H9 (cell line): ENCODE measurements at regions not wholly inside any gene's neighbourhood (a gene's known extent, or its start where the extent isn't known, plus 50 kb on each side); places are given as distances from the start of the nearest gene placed in this dataset.

Source experiments
- DNase-seq: peaks from one replicate; pipeline ENCODE4 v3.0.0-alpha.2; 2017
- H2AFZ ChIP-seq: one replicate; pipeline ENCODE4 v1.6.1; 2013; ENCODE audit warnings: mild to moderate bottlenecking, low read length, control low read depth, moderate library complexity
- H2AK5ac ChIP-seq: 2 replicates; pipeline ENCODE4 v1.6.1; 2013; ENCODE audit warnings: low read length, control low read depth, mixed read lengths; ENCODE audit not compliant: insufficient read length
- H2BK120ac ChIP-seq: one replicate; pipeline ENCODE4 v1.6.1; 2013; ENCODE audit warnings: low read depth, mild to moderate bottlenecking, low read length, control low read depth, inconsistent platforms; ENCODE audit not compliant: poor library complexity, severe bottlenecking
- H2BK12ac ChIP-seq: 2 replicates; pipeline ENCODE4 v1.6.1; 2013; ENCODE audit warnings: low read length, control low read depth, mixed read lengths, low read depth; ENCODE audit not compliant: insufficient read length
- H2BK15ac ChIP-seq: 2 replicates; pipeline ENCODE4 v1.6.1; 2013; ENCODE audit warnings: low read depth, low read length, control low read depth
- H2BK20ac ChIP-seq: one replicate; pipeline ENCODE4 v1.6.1; 2013; ENCODE audit warnings: low read depth, mild to moderate bottlenecking, low read length, control low read depth, inconsistent platforms; ENCODE audit not compliant: poor library complexity, severe bottlenecking
- H2BK5ac ChIP-seq: 2 replicates; pipeline ENCODE4 v1.6.1; 2013; ENCODE audit warnings: low read length, control low read depth, mixed read lengths; ENCODE audit not compliant: insufficient read length
- H3K14ac ChIP-seq: 2 replicates; pipeline ENCODE4 v1.6.1; 2013; ENCODE audit warnings: low read length, control low read depth; ENCODE audit not compliant: insufficient read depth
- H3K18ac ChIP-seq: 2 replicates; pipeline ENCODE4 v1.6.1; 2013; ENCODE audit warnings: low read depth, mild to moderate bottlenecking, mixed read lengths, low read length, control low read depth; ENCODE audit not compliant: insufficient read length
- H3K23ac ChIP-seq: 2 replicates; pipeline ENCODE4 v1.6.1; 2013; ENCODE audit warnings: low read length, control low read depth, mixed read lengths, low read depth; ENCODE audit not compliant: insufficient read length
- H3K23me2 ChIP-seq: 2 replicates; pipeline ENCODE4 v1.6.1; 2013; ENCODE audit warnings: low read depth, mild to moderate bottlenecking, mixed read lengths, low read length, control low read depth; ENCODE audit not compliant: insufficient read length, poor library complexity, severe bottlenecking
- H3K27ac ChIP-seq: 2 replicates; pipeline ENCODE4 v1.5.1; 2013; ENCODE audit warnings: low read length, control low read depth, mixed read lengths, low read depth; ENCODE audit not compliant: insufficient read length
- H3K27me3 ChIP-seq: 2 replicates; pipeline ENCODE4 v1.6.1; 2013; ENCODE audit warnings: low read length, control low read depth, inconsistent platforms; ENCODE audit not compliant: insufficient read depth
- H3K4ac ChIP-seq: 2 replicates; pipeline ENCODE4 v1.6.1; 2013; ENCODE audit warnings: low read depth, mild to moderate bottlenecking, control low read depth, inconsistent platforms, low read length, moderate library complexity
- H3K4me1 ChIP-seq: 2 replicates; pipeline ENCODE4 v1.6.1; 2013; ENCODE audit warnings: low read length, control low read depth, inconsistent platforms; ENCODE audit not compliant: insufficient read depth
- H3K4me2 ChIP-seq: 2 replicates; pipeline ENCODE4 v1.6.1; 2013; ENCODE audit warnings: low read length, control low read depth, mixed read lengths; ENCODE audit not compliant: insufficient read length, insufficient read depth
- H3K56ac ChIP-seq: 2 replicates; pipeline ENCODE4 v1.6.1; 2013; ENCODE audit warnings: low read depth, mild to moderate bottlenecking, mixed read lengths, low read length, control low read depth; ENCODE audit not compliant: insufficient read length
- H3K79me1 ChIP-seq: 2 replicates; pipeline ENCODE4 v1.6.1; 2013; ENCODE audit warnings: low read depth, mild to moderate bottlenecking, moderate library complexity, low read length, control low read depth, inconsistent platforms; ENCODE audit not compliant: insufficient read depth, poor library complexity, severe bottlenecking
- H3K79me2 ChIP-seq: 2 replicates; pipeline ENCODE4 v1.6.1; 2013; ENCODE audit warnings: low read length, control low read depth, inconsistent platforms; ENCODE audit not compliant: insufficient read depth
- H3K9ac ChIP-seq: 2 replicates; pipeline ENCODE4 v1.6.1; 2013; ENCODE audit warnings: low read length, control low read depth, mixed read lengths; ENCODE audit not compliant: insufficient read length; ENCODE audit errors: extremely low read depth
- H3K9me3 ChIP-seq: one replicate; pipeline ENCODE4 v1.6.1; 2013; ENCODE audit warnings: low read depth, low read length, inconsistent platforms; ENCODE audit not compliant: control insufficient read depth
- H3T11ph ChIP-seq: one replicate; pipeline ENCODE4 v1.6.1; 2013; ENCODE audit warnings: mild to moderate bottlenecking, low read length, control low read depth, inconsistent platforms
- H4K20me1 ChIP-seq: one replicate; pipeline ENCODE4 v1.6.1; 2013; ENCODE audit not compliant: control insufficient read depth, insufficient read length, insufficient read depth
- H4K5ac ChIP-seq: 2 replicates; pipeline ENCODE4 v1.6.1; 2013; ENCODE audit warnings: low read depth, mild to moderate bottlenecking, mixed read lengths, low read length, control low read depth; ENCODE audit not compliant: insufficient read length
- H4K8ac ChIP-seq: replicated peaks from 2 replicates; pipeline ENCODE4 v1.6.1; 2013; ENCODE audit warnings: low read length, control low read depth, mixed read lengths, low read depth; ENCODE audit not compliant: insufficient read length
- H4K91ac ChIP-seq: 2 replicates; pipeline ENCODE4 v1.6.1; 2013; ENCODE audit warnings: low read depth, mild to moderate bottlenecking, moderate library complexity, mixed read lengths, low read length, control low read depth; ENCODE audit not compliant: insufficient read length
- H3K27ac Mint-ChIP-seq, 3 experiments: 2 replicates in 2 of 3; 3 replicates in 1 of 3; pipeline ENCODE4 v1.8.0; 2020 to 2021; ENCODE audit warnings: mixed read lengths in 3 of 3, mild to moderate bottlenecking in 1 of 3, moderate library complexity in 1 of 3
- H3K27me3 Mint-ChIP-seq: 2 replicates; pipeline ENCODE4 v1.8.0; 2021; ENCODE audit warnings: low read depth, mild to moderate bottlenecking, moderate library complexity, mixed read lengths
- H3K36me3 Mint-ChIP-seq, 3 experiments: 2 replicates in 2 of 3; 3 replicates in 1 of 3; pipeline ENCODE4 v1.8.0; 2020 to 2021; ENCODE audit warnings: low read depth in 3 of 3, mixed read lengths in 3 of 3; ENCODE audit not compliant: insufficient read depth in 1 of 3
- H3K4me1 Mint-ChIP-seq, 2 experiments: 2 replicates each; pipeline ENCODE4 v1.8.0; 2020; ENCODE audit warnings: mixed read lengths in 2 of 2
- H3K4me3 Mint-ChIP-seq, 2 experiments: 2 replicates in 1 of 2; 3 replicates in 1 of 2; pipeline ENCODE4 v1.8.0; 2020 to 2021; ENCODE audit warnings: mild to moderate bottlenecking in 2 of 2, mixed read lengths in 2 of 2, moderate library complexity in 1 of 2
- H3K9me3 Mint-ChIP-seq, 2 experiments: 2 replicates in 1 of 2; 3 replicates in 1 of 2; pipeline ENCODE4 v1.8.0; 2020; ENCODE audit warnings: mild to moderate bottlenecking in 2 of 2, mixed read lengths in 2 of 2, moderate library complexity in 1 of 2
- CTCF ChIP-seq: fragments of 200-600 bp; sonication (generic); conservative IDR thresholded peaks from 3 replicates; pipeline ENCODE4 v1.8.0; 2021; ENCODE audit warnings: antibody characterized with exemption, mild to moderate bottlenecking
- WGBS: extraction: QIAGEN DNeasy Blood & Tissue Kit; methylation state at CpG from one replicate; pipeline ENCODE4 v1.1.7; 2013; ENCODE audit warnings: missing lambda C conversion rate, low lambda C conversion rate, mixed read lengths; ENCODE audit not compliant: insufficient read length; ENCODE audit errors: extremely low coverage; 5-methylcytosine and 5-hydroxymethylcytosine counted together

GRCh38 chr10:117609095-117609795, 66.7 kb downstream of the EMX2 start:
- Histone ChIP-seq H2BK120ac (no peak overlapping the region), H3K18ac (no peak overlapping the region), H3K4ac (no peak overlapping the region), H3K79me1 (no peaks in the 10 kb centered on the region), H3K14ac (no peak overlapping the region), H2BK20ac (no peak overlapping the region), H2BK12ac (no peak overlapping the region), H3K9ac (no peak overlapping the region), H2AK5ac (no peak overlapping the region), H4K8ac (no peak overlapping the region), H4K91ac (no peak overlapping the region), H2BK5ac (no peak overlapping the region), H3K56ac (no peak overlapping the region), H3K23me2 (no peaks in the 10 kb centered on the region), H3K9me3 (no peaks in the 10 kb centered on the region), H3K23ac (no peak overlapping the region), H3T11ph (no peak overlapping the region), H3K79me2 (no peaks in the 10 kb centered on the region), H2BK15ac (no peak overlapping the region), H4K5ac (no peak overlapping the region), H3K27ac (no peak overlapping the region), H4K20me1 (no peaks in the 10 kb centered on the region), H3K4me2 (no peak overlapping the region), H3K4me1 (no peaks in the 10 kb centered on the region; the same call in 1 of the 2 replicates), H3K27me3 (no peaks in the 10 kb centered on the region), H2AFZ (no peak overlapping the region)
- Mint-ChIP-seq H3K4me3 (no peak overlapping the region), H3K9me3 (no peaks in the 10 kb centered on the region), H3K4me1 (peaks cover 8 to 15% of the 10 kb centered on the region in 2 experiments), H3K27me3 (peaks cover 16% of the 10 kb centered on the region), H3K36me3 (no peaks in the 10 kb centered on the region; a peak in 1 of 7 replicates), H3K27ac (no peak overlapping the region)
- no peak for DNase-seq
- TF ChIP-seq CTCF = no peak
- no CpG with 5 or more reads among the region's 4 CpGs for WGBS
